ENCODE measurements at regions not wholly inside any gene's neighbourhood (a gene's known extent, or its start where the extent isn't known, plus 50 kb on each side); places are given as distances from the start of the nearest gene placed in this dataset.

DNA sequence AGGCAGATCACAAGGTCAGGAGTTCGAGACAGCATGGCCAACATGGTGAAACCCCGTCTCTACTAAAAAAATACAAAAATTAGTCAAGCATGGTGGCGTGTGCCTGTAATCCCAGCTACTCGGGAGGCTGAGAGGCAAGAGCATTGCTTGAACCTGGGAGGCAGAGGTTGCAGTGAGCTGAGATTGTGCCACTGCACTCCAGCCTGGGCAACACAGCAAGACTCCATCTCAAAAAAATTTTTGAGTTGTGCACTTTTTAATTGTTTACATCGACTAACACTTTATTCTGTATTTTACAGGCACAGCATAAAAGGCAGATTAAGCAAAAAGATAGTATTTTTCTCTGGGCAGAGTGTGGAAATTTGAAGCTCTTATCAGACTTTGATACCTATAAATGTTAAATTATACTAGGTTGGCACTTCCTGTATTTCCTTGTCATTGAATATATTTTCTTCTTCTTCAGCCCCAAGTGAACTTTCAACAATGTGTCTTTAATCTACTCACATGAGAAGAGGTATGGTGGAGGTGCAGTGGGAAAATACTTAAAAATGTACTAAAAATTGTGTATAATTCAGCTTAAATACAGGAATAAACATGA, 180.6 kb upstream of the ELL2 start:
- Histone ChIP-seq H3K27ac (no peak overlapping the region), H3K36me3 (no peaks in the 10 kb centered on the region), H3K4me3 (no peak overlapping the region), H3K4me1 (peaks cover 0 to 3% (median 0%) of the 10 kb centered on the region in 4 donors), H3K9me3 (no peaks in the 10 kb centered on the region), H3K27me3 (no peaks in the 10 kb centered on the region)
- ATAC-seq (ENCODE audit: low FRiP score in 2 of 2) (no peak), DNase-seq (no peak)
- WGBS, 2 donors: 88 to 90% methylated on average over 5 of the region's 5 CpGs
- TF ChIP-seq, protein P1, sequence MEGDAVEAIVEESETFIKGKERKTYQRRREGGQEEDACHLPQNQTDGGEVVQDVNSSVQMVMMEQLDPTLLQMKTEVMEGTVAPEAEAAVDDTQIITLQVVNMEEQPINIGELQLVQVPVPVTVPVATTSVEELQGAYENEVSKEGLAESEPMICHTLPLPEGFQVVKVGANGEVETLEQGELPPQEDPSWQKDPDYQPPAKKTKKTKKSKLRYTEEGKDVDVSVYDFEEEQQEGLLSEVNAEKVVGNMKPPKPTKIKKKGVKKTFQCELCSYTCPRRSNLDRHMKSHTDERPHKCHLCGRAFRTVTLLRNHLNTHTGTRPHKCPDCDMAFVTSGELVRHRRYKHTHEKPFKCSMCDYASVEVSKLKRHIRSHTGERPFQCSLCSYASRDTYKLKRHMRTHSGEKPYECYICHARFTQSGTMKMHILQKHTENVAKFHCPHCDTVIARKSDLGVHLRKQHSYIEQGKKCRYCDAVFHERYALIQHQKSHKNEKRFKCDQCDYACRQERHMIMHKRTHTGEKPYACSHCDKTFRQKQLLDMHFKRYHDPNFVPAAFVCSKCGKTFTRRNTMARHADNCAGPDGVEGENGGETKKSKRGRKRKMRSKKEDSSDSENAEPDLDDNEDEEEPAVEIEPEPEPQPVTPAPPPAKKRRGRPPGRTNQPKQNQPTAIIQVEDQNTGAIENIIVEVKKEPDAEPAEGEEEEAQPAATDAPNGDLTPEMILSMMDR (IDR thresholded peaks at IDR 0.05): no peak
- TF ChIP-seq EP300 (IDR thresholded peaks at IDR 0.05) (no peak), POLR2A (IDR thresholded peaks at IDR 0.05) (no peak), POLR2AphosphoS5 (IDR thresholded peaks at IDR 0.05) (no peak)

DNA sequence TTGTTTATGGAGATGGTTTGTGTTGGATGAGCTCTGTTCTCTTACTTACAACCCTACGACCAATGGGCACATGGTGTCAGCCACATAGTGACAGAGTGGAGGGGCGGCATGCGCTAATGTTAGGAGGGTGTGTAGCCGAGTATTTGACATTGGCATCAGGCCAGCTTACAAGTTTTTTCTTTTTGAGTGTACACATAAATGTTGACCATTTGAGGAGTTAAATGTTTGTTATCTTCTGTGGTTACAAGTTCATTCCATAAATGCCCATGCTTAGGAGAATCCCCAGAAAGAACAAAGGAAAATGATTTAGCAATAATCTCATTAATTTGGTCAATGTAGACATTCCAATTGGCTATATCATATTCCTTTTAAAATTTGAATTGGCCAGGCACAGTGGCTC, 180.1 kb upstream of the ELL2 start:
- ATAC-seq (ENCODE audit: low FRiP score in 2 of 2) (no peak), DNase-seq (no peak)
- no peaks in the 10 kb centered on the region for H3K27me3 ChIP-seq
- no peak overlapping the region for H3K27ac ChIP-seq
- 59 to 88% methylated on average over 4 of the region's 4 CpGs for WGBS, 2 donors
- H3K4me3 ChIP-seq: no peak overlapping the region
- no peak for TF ChIP-seq POLR2A (IDR thresholded peaks at IDR 0.05)
- TF ChIP-seq, protein P1 (IDR thresholded peaks at IDR 0.05): no peak
- no peak for TF ChIP-seq POLR2AphosphoS5 (IDR thresholded peaks at IDR 0.05)
- no peak for TF ChIP-seq EP300 (IDR thresholded peaks at IDR 0.05)
- H3K9me3 ChIP-seq: no peaks in the 10 kb centered on the region
- H3K36me3 ChIP-seq: no peaks in the 10 kb centered on the region
- H3K4me1 ChIP-seq: peaks cover 0 to 3% (median 0%) of the 10 kb centered on the region in 4 donors

- H3K9me3 ChIP-seq: no peaks in the 10 kb centered on the region
- no peak for DNase-seq
- no peaks in the 10 kb centered on the region for H3K27me3 ChIP-seq
- ATAC-seq (ENCODE audit: low FRiP score in 2 of 2): no peak
- no peaks in the 10 kb centered on the region for H3K36me3 ChIP-seq
- no peak overlapping the region for H3K4me3 ChIP-seq
- H3K27ac ChIP-seq: no peak overlapping the region
- no peak for TF ChIP-seq POLR2A (IDR thresholded peaks at IDR 0.05)
- no peak for TF ChIP-seq EP300 (IDR thresholded peaks at IDR 0.05)
- TF ChIP-seq, protein P1 (IDR thresholded peaks at IDR 0.05): no peak
- no peak for TF ChIP-seq POLR2AphosphoS5 (IDR thresholded peaks at IDR 0.05)
- peaks cover 0 to 3% (median 0%) of the 10 kb centered on the region in 4 donors for H3K4me1 ChIP-seq
- 81 to 84% methylated on average over 2 of the region's 2 CpGs for WGBS, 2 donors
These were observed 178.8 kb upstream of the ELL2 start for GRCh38 chr5:96140496-96140895.

DNA sequence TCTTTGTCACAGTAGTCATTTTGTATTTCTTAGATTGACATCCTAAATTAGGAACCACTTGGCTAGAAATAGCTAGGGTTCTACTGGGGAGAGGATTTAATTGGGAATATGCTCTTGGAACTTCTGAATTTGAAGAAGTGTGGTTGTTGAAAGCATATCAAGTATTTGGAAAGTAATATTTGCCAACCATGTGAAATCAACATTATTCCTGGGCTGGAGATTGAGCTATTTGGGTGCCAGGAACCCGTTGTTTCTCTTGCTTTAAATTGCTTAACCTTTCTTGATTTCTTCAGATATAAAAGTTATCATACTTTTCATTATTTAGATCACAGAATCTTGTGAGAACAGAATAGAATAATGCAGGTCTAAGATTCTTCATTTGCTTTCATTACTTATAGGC, 178.4 kb upstream of the ELL2 start:
- H3K36me3 ChIP-seq: no peaks in the 10 kb centered on the region
- H3K4me3 ChIP-seq: no peak overlapping the region
- DNase-seq: no peak
- H3K9me3 ChIP-seq: no peaks in the 10 kb centered on the region
- no peaks in the 10 kb centered on the region for H3K27me3 ChIP-seq
- WGBS, 2 donors: 44 to 45% methylated on average over 1 of the region's 1 CpG
- peaks cover 0 to 3% (median 0%) of the 10 kb centered on the region in 4 donors for H3K4me1 ChIP-seq
- ATAC-seq (ENCODE audit: low FRiP score in 2 of 2): no peak
- no peak overlapping the region for H3K27ac ChIP-seq
- TF ChIP-seq, protein P1 (IDR thresholded peaks at IDR 0.05): no peak
- no peak for TF ChIP-seq EP300 (IDR thresholded peaks at IDR 0.05)
- TF ChIP-seq POLR2AphosphoS5 (IDR thresholded peaks at IDR 0.05): no peak
- no peak for TF ChIP-seq POLR2A (IDR thresholded peaks at IDR 0.05)

DNA sequence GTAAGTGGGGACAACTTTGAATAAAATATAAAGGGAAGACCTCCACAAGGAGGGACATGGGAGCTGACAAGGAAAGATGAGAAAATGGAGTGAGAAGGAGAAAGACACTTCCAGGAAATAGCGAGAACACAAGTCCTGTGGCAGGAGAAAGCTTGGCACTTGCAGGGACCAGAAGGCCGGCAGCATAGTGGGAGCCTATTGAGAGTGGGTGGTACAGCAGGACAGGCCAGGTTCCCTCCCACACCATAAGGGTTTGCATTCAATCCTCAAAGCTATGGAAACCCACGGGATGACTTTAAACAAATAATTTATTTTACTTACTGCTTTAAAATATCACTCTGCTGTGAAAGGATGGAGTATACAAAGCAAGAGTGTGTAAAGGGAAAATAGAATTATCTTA, 173.2 kb upstream of the ELL2 start:
- H3K9me3 ChIP-seq: no peaks in the 10 kb centered on the region
- no peaks in the 10 kb centered on the region for H3K36me3 ChIP-seq
- no peaks in the 10 kb centered on the region for H3K4me1 ChIP-seq
- no peak for TF ChIP-seq POLR2A (IDR thresholded peaks at IDR 0.05)
- TF ChIP-seq POLR2AphosphoS5 (IDR thresholded peaks at IDR 0.05): no peak
- TF ChIP-seq EP300 (IDR thresholded peaks at IDR 0.05): no peak
- TF ChIP-seq, protein P1 (IDR thresholded peaks at IDR 0.05): no peak
- ATAC-seq (ENCODE audit: low FRiP score in 2 of 2) (no peak), DNase-seq (no peak)
- 82 to 88% methylated on average over 3 of the region's 3 CpGs for WGBS, 2 donors
- H3K27me3 ChIP-seq: no peaks in the 10 kb centered on the region
- no peak overlapping the region for H3K4me3 ChIP-seq
- no peak overlapping the region for H3K27ac ChIP-seq
